Adrenal gland (tissue), 5 donors: ENCODE measurements at regions not wholly inside any gene's neighbourhood (a gene's known extent, or its start where the extent isn't known, plus 50 kb on each side); places are given as distances from the start of the nearest gene placed in this dataset.
"Not testable (repeated sequence)": the region's sequence is repeated elsewhere in the genome, so short reads cannot be mapped to it uniquely, and the experiment has no call there.

Experiments
- POLR2A ChIP-seq, 2 donors: fragments of 450-650 bp; IDR thresholded peaks; one replicate each; pipeline ENCODE4 v1.6.1; 2017; ENCODE audit warnings: antibody characterized with exemption in 2 of 2, mild to moderate bottlenecking in 2 of 2, moderate library complexity in 1 of 2
- TF ChIP-seq, protein P1 (sequence below), 6 experiments: fragments of 450-650 bp in 4 of 6; fragments of 200-600 bp in 2 of 6; sonication (generic) in 1 of 6; IDR thresholded peaks; 1 replicate in 5 of 6; 2 replicates in 1 of 6; pipeline versions ENCODE4 v1.5.1 to v1.8.0; 2016 to 2021; ENCODE audit warnings: antibody characterized with exemption in 6 of 6, mild to moderate bottlenecking in 2 of 6, moderate library complexity in 1 of 6
- donor health status: DM: no; HTN: no; CAD: no.

DNA sequence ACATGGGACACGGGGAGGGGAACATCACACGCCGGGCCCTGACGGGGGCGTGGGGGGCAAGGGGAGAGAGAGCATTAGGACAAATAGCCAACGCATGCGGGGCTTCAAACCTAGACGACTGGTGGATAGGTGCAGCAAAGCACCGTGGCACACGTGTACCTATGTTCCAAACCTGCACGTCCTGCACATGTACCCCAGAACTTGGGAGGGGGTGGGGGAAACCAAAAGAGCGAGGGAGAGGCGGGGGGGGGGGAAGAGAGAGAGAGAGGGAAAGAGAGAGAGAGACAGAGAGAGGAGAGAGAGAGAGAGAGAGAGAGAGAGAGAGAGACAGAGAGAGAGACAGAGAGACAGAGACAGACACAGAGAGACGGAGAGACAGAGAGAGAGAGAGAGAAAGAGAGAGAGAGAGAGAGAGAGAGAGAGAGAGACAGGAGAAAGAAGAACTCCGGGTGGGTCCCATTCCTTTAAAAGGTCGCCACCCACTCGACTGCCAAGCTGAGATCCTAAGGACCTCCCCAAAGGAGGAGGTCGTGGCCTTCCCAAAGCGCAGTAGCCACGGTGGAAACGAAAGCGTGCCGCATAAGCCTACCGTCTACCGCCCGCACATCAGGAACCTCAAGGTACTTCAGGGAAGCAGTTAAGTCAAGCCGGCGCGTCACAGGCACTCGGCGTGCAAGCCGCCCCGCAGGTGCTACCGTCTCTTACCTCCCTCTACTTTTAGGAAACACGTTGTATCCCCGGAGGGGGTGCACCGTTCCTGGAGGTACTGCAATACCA is 65.7 kb upstream of the RNU2-1 start:
- TF ChIP-seq, protein P1, sequence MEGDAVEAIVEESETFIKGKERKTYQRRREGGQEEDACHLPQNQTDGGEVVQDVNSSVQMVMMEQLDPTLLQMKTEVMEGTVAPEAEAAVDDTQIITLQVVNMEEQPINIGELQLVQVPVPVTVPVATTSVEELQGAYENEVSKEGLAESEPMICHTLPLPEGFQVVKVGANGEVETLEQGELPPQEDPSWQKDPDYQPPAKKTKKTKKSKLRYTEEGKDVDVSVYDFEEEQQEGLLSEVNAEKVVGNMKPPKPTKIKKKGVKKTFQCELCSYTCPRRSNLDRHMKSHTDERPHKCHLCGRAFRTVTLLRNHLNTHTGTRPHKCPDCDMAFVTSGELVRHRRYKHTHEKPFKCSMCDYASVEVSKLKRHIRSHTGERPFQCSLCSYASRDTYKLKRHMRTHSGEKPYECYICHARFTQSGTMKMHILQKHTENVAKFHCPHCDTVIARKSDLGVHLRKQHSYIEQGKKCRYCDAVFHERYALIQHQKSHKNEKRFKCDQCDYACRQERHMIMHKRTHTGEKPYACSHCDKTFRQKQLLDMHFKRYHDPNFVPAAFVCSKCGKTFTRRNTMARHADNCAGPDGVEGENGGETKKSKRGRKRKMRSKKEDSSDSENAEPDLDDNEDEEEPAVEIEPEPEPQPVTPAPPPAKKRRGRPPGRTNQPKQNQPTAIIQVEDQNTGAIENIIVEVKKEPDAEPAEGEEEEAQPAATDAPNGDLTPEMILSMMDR (IDR thresholded peaks at IDR 0.05): not testable (repeated sequence)
- not testable (repeated sequence) for TF ChIP-seq POLR2A (IDR thresholded peaks at IDR 0.05)
